Spleen (tissue), 11 donors: ENCODE measurements at regions not wholly inside any gene's neighbourhood (a gene's known extent, or its start where the extent isn't known, plus 50 kb on each side); places are given as distances from the start of the nearest gene placed in this dataset.

ENCODE experiments used
- DNase-seq: peaks from one replicate; pipeline ENCODE4 v3.0.0-alpha.2; 2020
- H3K27ac ChIP-seq, 8 donors: fragments of 200-600 bp; sonication (generic) in 7 of 8; 1 replicate in 4 of 8; 2 replicates in 4 of 8; pipeline versions ENCODE4 v1.5.0 to v1.8.0; 2016 to 2021; ENCODE audit warnings: inconsistent platforms in 4 of 8, mild to moderate bottlenecking in 4 of 8, moderate library complexity in 1 of 8
- H3K27me3 ChIP-seq, 7 donors: fragments of 200-600 bp; sonication (generic) in 6 of 7; replicated peaks in 1 of 7; 1 replicate in 4 of 7; 2 replicates in 3 of 7; pipeline versions ENCODE4 v1.5.0 to v1.8.0; 2016 to 2021; ENCODE audit warnings: inconsistent platforms in 3 of 7, mild to moderate bottlenecking in 1 of 7
- H3K36me3 ChIP-seq, 6 donors: fragments of 200-600 bp; sonication (generic) in 5 of 6; 1 replicate in 4 of 6; 2 replicates in 2 of 6; pipeline versions ENCODE4 v1.5.0 to v1.8.0; 2016 to 2021; ENCODE audit warnings: inconsistent platforms in 2 of 6
- H3K4me1 ChIP-seq, 6 donors: fragments of 200-600 bp; sonication (generic) in 5 of 6; 1 replicate in 3 of 6; 2 replicates in 3 of 6; pipeline versions ENCODE4 v1.5.0 to v1.8.0; 2016 to 2021; ENCODE audit warnings: inconsistent platforms in 3 of 6
- H3K4me3 ChIP-seq, 8 donors: fragments of 200-600 bp; sonication (generic) in 7 of 8; 1 replicate in 4 of 8; 2 replicates in 4 of 8; pipeline versions ENCODE4 v1.5.0 to v1.8.0; 2016 to 2021; ENCODE audit warnings: inconsistent platforms in 4 of 8, mild to moderate bottlenecking in 4 of 8, moderate library complexity in 2 of 8
- H3K9me3 ChIP-seq, 8 donors: fragments of 200-600 bp; sonication (generic) in 7 of 8; 1 replicate in 4 of 8; 2 replicates in 4 of 8; pipeline versions ENCODE4 v1.5.0 to v1.8.0; 2016 to 2021; ENCODE audit warnings: inconsistent platforms in 4 of 8
- CTCF ChIP-seq, 11 experiments: fragments of 200-600 bp in 7 of 11; fragments of 450-650 bp in 4 of 11; sonication (generic) in 4 of 11; IDR thresholded peaks in 8 of 11; conservative IDR thresholded peaks in 3 of 11; 1 replicate in 7 of 11; 2 replicates in 4 of 11; pipeline versions ENCODE4 v1.4.0 to v1.8.0; 2016 to 2021; ENCODE audit warnings: antibody characterized with exemption in 11 of 11, inconsistent platforms in 4 of 11, mild to moderate bottlenecking in 1 of 11
- POLR2A ChIP-seq, 3 donors: fragments of 450-650 bp; IDR thresholded peaks; one replicate each; pipeline ENCODE4 v1.5.1; 2017; ENCODE audit warnings: antibody characterized with exemption in 3 of 3, mild to moderate bottlenecking in 1 of 3
- POLR2AphosphoS5 ChIP-seq, 3 donors: sonication (generic); formaldehyde crosslinking; IDR thresholded peaks; one replicate each; pipeline ENCODE4 v1.5.1; 2017; ENCODE audit warnings: antibody characterized with exemption in 3 of 3
- WGBS, 5 donors: extraction: QIAGEN DNeasy Blood & Tissue Kit in 3 of 5; methylation state at CpG; one replicate each; pipeline versions ENCODE4 v1.1.5 to v1.1.7; 2013 to 2018; 5-methylcytosine and 5-hydroxymethylcytosine counted together
- intact Hi-C: fragments of 100-400 bp; cut with DNase I; formaldehyde crosslinking; loops from one replicate; pipeline ENCODE4 v1.15.0; 2023; ENCODE audit warnings: low total_unique reads
- donor health status: healthy with polysubstance abuse.
- donor health status: DM: no; HTN: no; CAD: no; lungs with moderate emphysema.
- donor health status: DM: no; HTN: no; CAD: no.
- donor health status: Bipolar disorder and iron deficiency.
- donor health status: healthy.
- donor health status: DM: no; HTN: no; CAD: no.
- donor health status: DM: yes; HTN: yes; CAD: no.

- no peak overlapping the region for H3K27ac ChIP-seq
- no peak overlapping the region for H3K4me3 ChIP-seq
- no peaks in the 10 kb centered on the region for H3K36me3 ChIP-seq
- TF ChIP-seq POLR2A (IDR thresholded peaks at IDR 0.05) (no peak), POLR2AphosphoS5 (IDR thresholded peaks at IDR 0.05) (no peak), CTCF (IDR thresholded peaks at IDR 0.05 in 8 of 11, conservative IDR thresholded peaks at IDR 0.05 in 3 of 11) (no peak)
- peaks cover 0 to 18% (median 5%) of the 10 kb centered on the region in 8 donors for H3K9me3 ChIP-seq
- no peak for DNase-seq
- H3K27me3 ChIP-seq = no peaks in the 10 kb centered on the region
- no peaks in the 10 kb centered on the region for H3K4me1 ChIP-seq
- 91 to 96% (median 96%) methylated on average over 1 of the region's 1 CpG for WGBS, 5 donors
- intact Hi-C loops = no loop called here
Measured at GRCh38 chr9:23502004-23502403, 324.0 kb downstream of the ELAVL2 start.

GRCh38 chr9:23522952-23523351, 303.1 kb downstream of the ELAVL2 start:
- Histone ChIP-seq H3K4me1 (no peaks in the 10 kb centered on the region), H3K9me3 (peaks cover 0 to 35% (median 19%) of the 10 kb centered on the region in 8 donors), H3K27ac (no peak overlapping the region), H3K4me3 (no peak overlapping the region), H3K36me3 (no peaks in the 10 kb centered on the region), H3K27me3 (no peaks in the 10 kb centered on the region)
- WGBS, 5 donors = 91 to 97% (median 95%) methylated on average over 3 of the region's 3 CpGs
- no peak for DNase-seq
- intact Hi-C loops = no loop called here
- no peak for TF ChIP-seq POLR2AphosphoS5 (IDR thresholded peaks at IDR 0.05)
- no peak for TF ChIP-seq CTCF (IDR thresholded peaks at IDR 0.05 in 8 of 11, conservative IDR thresholded peaks at IDR 0.05 in 3 of 11)
- no peak for TF ChIP-seq POLR2A (IDR thresholded peaks at IDR 0.05)

GRCh38 chr9:23524607-23525155, 301.4 kb downstream of the ELAVL2 start:
- 58 to 63% (median 61%) methylated on average over 2 of the region's 2 CpGs for WGBS, 5 donors
- Histone ChIP-seq H3K36me3 (no peaks in the 10 kb centered on the region), H3K27ac (no peak overlapping the region), H3K9me3 (peaks cover 0 to 29% (median 16%) of the 10 kb centered on the region in 8 donors), H3K27me3 (no peaks in the 10 kb centered on the region), H3K4me3 (no peak overlapping the region), H3K4me1 (no peaks in the 10 kb centered on the region)
- intact Hi-C loops = no loop called here
- TF ChIP-seq POLR2AphosphoS5 (IDR thresholded peaks at IDR 0.05) (no peak), CTCF (IDR thresholded peaks at IDR 0.05 in 8 of 11, conservative IDR thresholded peaks at IDR 0.05 in 3 of 11) (no peak), POLR2A (IDR thresholded peaks at IDR 0.05) (no peak)
- DNase-seq = no peak

GRCh38 chr9:23526806-23527205, 299.2 kb downstream of the ELAVL2 start:
- intact Hi-C loops = no loop called here
- H3K27me3 ChIP-seq = no peaks in the 10 kb centered on the region
- H3K27ac ChIP-seq = no peak overlapping the region
- no peak for DNase-seq
- no peaks in the 10 kb centered on the region for H3K36me3 ChIP-seq
- H3K4me3 ChIP-seq = no peak overlapping the region
- no peak for TF ChIP-seq CTCF (IDR thresholded peaks at IDR 0.05 in 8 of 11, conservative IDR thresholded peaks at IDR 0.05 in 3 of 11)
- no peak for TF ChIP-seq POLR2A (IDR thresholded peaks at IDR 0.05)
- no peak for TF ChIP-seq POLR2AphosphoS5 (IDR thresholded peaks at IDR 0.05)
- no peaks in the 10 kb centered on the region for H3K4me1 ChIP-seq
- peaks cover 0 to 31% (median 9%) of the 10 kb centered on the region in 8 donors for H3K9me3 ChIP-seq
